HG02623 (cell line): ENCODE measurements at regions not wholly inside any gene's neighbourhood (a gene's known extent, or its start where the extent isn't known, plus 50 kb on each side); places are given as distances from the start of the nearest gene placed in this dataset.
"Not testable (repeated sequence)": the region's sequence is repeated elsewhere in the genome, so short reads cannot be mapped to it uniquely, and the experiment has no call there.

Experiments used
- ATAC-seq: cut with Tn5 transposase; IDR thresholded peaks from one replicate; pipeline ENCODE4 v1.9.1; 2021; ENCODE audit warnings: moderate library complexity; ENCODE audit not compliant: unreplicated experiment

DNA sequence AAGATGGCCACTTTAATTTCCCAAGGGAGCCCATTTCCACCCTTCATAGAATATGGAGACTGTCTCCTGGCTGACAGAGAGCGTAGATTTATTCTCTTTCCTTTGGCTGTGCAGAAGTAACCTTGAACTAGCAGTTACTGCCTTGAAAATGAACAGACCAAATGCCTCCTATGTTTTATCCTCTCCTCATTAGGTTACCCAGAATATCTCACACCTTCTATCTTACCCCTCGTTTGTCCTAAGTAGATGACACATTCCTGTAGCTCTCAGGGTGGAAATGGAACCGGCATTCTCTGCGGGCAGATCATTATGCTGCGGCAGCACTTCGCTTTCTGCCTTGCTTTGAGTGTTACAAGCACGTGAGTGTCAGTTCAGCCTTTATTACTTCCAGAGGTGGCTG lies 336.5 kb downstream of the DCDC2C start:
- no peak for ATAC-seq

DNA sequence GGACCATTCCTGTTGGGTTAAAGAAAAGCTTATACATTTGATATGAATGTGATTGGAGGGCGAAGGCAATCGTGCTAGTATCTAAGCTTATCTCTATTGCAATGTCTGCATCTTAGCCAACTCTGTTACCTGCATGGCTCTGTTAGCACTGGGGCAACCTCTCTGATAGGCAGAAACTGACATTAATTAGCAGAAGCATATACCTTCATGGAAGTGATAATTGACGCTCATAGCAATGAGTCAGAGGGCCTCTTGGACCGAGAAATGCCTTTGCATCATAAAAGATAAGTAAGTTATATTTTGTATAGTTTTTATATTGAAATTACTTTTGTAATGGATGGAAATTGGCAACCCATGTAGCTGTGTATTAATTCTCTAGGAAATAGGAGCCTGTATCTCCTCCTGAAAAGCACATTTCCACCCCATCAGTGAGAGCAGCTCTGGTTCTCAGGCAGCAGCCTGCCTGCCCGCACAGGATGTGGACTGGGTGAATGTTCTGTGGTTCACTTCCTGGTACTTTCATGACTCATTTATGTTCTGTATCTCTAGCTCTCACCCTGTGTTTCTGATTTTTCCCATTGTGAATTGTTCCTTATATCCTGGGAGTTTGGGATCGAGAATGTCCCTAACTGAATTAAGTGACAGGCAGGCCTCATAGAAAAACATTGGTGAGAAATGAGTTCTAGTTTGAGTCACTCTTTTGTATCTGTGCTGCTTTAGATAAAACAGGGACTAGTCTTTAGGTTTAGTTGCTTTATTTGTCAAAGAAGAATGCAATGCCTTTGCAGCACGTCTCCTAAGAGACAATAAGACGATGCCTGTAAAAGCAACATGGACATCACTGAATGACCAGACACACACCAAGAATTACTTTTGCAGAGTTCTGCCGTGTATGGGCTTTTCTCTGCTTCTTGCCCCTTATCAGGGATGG lies 344.9 kb downstream of the DCDC2C start:
- no peak for ATAC-seq

DNA sequence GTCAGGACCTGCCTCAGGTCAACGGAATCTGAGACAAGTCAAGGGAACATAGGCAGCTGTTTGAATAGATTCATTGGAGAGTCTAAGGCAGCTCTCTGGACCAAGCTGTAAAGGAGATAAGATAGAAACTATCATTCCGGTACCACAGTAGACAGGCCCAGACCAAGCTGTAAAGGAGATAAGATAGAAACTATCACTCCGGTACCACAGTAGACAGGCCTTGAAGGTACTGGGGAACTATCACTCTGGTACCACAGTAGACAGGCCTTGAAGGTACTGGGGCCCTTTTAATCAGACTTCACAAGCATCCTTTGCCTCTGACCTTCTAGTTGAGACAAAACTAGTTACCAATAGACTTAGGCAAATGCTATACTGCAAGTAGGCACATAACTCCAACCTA lies 346.1 kb downstream of the DCDC2C start:
- no peak for ATAC-seq

DNA sequence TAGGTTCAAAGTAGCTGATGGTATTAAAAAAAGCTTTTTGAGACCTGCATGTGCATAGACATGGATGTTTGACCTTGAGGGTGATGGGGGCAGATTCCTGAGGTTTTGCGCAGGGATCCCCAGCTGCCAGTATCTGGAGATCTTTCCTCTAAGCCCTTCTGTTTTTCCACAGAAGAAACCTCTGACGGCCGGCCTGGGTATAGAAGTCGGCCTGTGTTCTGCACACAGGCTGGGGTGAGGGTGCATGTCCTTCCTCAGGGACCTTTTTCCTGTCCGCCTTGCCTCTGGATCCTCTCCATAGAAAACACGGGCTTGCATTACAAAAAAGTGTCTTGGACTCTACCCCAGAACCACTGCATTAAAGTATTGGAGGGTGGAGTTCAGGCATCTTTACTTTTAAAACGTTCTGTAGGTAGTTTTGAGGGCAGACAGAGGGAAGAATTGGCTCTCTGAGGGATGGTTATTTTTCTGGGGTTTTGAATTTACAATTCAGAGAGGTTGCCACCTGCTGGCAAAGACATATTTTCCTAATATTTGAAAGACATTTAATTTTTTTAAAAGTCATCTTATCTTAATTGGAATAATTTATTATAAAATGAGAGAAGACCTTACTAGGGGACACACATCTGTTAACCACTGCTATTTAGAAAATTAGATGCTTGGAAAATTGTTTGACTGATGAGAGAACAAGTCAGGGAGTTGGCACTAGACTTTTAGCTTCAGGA lies 350.6 kb downstream of the DCDC2C start:
- no peak for ATAC-seq

DNA sequence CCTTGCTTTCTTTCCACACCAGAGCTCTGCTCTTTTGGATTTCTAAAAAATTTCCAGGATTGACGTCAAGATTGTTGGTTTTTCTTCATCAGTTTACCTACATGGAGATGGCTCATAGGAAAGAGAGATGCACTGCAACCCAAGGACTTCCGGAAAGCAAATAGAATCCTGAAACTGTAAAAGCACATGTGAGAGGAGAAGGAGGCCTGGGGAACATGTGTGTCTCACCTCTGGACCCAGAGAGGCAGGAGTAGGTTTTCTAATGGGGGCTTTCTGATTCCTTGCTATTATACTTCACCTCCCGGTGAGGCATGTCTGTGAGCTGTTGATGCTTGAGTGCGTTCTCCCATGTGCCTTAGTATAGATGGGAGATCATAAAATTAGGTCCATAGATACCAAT lies 362.8 kb downstream of the DCDC2C start:
- ATAC-seq: no peak

DNA sequence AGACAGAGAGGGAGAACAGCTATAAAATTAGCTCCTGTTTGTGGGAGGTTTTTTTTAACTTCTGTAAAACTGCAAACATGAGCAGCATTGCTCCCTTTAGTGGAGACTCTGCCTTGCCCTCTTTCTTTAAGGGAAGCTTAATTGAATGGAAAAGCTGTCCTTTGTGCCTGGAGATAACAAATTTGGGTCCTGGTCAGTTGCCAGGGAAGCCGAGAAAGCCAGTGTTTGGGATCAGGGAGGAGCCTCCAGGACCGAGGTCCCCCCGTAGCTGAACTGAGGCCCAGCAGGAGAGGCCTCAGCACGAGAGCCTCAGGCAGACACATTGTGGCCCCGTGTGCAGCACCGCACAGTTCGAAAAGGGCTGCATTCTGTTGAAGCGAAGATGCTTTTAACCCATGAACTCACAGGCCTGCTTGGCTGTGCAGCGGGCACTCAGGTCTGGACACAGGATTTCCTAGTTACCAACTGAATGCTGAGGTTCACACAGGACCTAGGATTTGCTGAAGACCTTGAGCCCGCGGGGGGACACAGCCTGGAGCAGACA lies 369.7 kb downstream of the DCDC2C start:
- no peak for ATAC-seq

DNA sequence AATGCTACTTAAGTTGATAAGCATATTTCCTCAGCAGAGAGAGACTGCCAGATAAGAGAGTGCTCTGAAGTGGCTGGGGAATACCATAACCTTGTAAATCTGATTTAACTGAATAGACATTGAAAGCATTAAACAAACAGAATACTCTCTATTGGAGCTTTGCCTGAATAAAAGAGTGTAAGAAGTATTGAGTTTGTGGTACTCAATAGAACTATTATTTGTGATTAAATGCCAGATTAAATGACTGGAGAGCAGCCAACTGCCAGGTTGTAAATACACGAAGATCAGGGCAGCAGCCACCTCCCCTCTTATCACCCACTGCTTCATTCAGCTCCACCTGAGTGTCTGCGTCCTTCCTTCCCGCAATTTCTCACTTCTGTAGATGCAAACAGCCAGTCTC lies 373.6 kb downstream of the DCDC2C start:
- ATAC-seq: no peak

DNA sequence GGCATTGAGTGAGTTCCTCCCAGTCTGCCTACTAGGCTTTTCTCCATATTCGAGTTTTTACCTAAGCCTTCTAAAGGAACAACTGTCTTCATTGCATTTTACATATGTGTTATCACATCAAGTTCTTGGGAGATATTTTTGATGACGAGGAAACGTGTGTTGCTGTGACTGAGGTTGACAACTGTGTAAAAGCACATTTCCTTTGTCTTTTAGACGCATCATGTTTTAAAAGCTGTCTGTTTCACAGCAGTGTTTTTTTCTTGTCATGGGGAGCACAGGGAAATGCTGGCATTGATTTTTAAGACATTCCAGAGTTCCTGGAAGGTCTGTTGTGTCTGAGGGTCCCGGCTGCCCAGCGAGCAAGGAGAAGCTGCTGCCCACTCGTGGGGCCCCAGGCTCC lies 381.8 kb downstream of the DCDC2C start:
- ATAC-seq: no peak

DNA sequence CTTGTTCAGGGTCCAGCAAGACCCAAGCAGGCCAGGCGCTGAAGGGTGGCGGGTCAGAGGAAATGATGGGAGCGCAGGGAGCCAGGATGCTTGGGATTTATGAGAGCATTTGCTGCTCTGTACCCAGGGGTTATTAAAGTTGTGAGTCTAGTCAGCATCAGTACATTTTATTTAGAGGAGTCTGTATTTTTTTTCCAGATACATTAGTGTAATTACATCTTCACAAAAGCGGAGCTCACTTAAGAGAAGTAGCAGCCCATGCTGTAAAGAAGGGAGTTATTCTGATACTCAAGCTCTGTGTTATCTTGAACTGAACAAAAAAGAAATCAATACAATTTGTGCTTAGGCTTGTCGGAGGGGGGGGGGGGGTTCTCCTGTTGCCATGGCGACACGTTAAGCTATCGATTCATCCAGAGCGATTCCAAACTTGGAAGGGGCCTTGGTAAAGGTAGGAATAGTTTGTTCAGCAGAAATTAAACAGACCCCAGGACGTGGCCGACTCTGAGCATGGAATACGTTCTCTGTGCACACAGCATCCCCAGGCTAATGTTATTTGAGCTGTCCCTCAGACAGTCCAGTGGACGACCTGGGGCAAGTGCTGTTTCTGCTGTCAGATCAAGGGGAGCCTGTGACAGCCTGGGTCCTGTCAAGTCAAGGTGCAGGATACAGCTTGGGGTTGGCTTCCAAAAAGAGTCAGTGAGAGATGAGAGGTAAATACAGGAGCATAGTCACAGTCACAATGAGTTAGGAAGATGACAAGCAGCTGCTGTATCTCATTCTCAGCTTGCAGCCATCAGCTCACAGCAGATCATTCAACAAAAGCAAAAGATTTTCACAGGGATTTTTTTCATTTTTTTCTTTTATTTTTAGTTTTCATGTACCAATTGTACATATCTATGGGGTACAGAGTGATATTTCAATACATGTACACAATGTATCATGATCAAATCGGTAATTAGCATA lies 387.6 kb downstream of the DCDC2C start:
- no peak for ATAC-seq

DNA sequence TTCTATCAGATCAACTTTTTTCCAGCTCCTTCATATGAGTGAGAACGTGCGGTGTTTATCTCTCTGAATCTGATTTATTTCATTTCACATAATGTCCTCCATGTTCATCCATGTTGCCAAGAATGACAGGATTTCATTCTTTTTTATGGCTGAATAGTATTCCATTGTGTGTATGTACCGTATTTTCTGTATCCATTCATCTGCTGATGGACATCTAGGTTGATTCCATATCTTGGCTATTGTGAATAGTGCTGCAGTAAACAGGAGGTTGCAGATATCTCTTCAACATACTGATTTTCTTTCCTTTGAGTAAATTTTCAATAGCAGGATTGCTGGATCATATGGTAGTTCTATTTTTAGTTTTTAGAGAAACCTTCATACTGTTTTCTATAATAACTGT lies 388.5 kb downstream of the DCDC2C start:
- ATAC-seq: no peak

DNA sequence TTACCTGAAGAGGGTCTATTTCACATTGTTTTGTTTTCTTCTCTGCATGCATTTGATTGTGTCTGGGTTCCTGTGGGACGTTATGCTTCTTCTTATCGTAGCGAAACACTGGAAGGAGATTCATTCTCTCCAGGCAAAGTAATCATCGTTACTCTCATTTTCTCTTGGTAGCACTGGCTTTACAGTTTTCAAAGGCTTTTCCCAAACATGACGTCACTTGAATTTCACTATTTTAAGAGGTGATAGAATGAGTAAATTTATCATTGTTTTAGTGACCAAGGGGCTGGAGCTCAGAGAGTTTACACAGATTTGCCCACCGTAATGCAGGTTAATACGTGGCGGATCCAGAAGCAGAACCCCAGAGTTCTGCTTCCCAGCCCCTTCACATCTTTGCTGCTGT lies 391.4 kb downstream of the DCDC2C start:
- ATAC-seq: no peak

DNA sequence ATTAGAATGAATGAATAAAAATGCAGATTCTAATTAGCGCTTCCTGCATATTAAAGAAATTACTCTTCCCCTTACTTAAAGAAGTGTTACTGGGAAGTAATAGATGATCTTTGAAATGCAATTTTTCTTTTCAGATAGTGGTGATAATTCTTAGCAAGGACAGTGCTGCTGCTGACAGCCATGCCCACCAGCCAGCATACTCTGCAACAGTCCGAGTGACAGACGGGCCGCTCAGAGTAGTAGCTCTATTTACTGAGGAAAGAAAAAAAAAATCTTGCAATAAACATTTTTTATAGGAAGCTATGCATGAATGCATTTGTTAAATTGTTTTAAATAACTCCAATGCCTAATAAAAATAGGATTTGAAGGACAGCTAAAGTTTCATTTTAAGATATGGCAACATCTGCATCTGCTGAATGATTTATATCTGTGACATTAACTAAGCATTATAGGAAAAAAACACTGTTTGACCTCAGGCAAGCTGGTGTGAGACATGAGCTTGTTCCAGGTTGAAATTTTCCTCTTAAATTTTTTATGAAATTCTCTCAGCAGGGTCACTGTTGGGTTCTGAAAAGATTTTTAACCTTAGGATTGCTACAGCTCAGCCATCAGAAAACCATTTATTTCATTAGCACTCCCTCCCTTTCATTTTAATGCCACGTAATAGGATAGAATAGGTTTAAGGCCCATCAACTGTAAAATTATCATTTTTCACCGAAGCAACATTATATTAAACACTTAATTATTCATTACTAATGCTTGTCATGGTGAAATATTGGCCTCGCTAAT lies 393.8 kb downstream of the DCDC2C start:
- ATAC-seq: no peak

DNA sequence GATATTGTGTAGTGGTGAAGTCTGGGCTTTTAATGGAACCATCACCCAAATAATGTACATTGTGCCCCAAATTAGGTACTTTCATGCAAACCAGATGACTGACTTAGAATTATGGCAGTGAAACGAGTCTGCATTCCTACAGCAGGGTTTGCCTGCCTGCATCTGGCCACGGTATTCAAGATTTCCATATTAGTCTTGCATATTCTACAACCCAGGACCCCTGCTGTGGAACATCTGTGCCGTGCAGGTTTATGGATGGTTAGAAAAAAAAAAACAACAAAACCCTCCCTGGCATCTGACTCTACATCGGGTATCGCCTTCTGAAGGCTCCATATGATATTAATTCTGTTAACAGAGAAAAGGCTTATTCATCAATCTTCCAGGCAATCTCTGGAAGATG lies 394.8 kb downstream of the DCDC2C start:
- ATAC-seq: no peak

DNA sequence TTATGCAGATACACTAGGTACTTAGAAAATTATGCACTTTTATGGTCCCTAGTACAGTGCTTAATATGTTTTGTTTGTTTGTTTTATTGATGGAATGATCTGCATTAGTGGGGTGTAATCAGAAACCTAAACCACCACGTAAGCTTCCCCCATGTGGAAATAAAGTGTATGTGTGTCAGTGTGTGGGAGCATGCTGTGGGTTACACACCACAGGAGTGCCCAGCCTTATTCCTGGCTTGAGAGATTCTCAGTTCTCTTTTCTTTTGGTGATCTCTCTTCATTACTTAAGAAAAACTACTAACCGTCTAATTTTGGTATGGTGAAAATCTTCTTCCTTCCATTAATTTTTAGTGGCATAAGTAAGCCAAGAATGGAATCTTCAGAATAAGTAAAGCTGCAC lies 398.6 kb downstream of the DCDC2C start:
- ATAC-seq: no peak

DNA sequence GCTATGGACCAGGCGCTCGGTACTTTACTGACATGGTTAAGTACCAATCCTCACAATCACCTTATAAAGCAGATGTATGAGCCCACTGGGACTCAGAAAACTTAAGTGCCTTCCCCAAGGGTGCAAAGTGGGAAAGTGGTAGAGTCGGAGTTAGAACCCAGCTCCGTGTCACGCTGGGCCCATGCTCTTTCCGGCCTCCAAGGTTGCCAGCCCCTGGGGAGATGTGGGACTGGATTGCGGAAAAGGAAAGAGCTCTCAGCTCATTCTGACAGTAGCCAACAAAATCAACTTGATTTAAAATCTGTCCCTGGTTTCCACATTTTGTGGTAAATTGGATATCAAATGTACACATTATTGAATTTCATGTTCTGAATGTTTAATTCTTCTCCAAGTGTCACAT lies 403.8 kb downstream of the DCDC2C start:
- no peak for ATAC-seq

DNA sequence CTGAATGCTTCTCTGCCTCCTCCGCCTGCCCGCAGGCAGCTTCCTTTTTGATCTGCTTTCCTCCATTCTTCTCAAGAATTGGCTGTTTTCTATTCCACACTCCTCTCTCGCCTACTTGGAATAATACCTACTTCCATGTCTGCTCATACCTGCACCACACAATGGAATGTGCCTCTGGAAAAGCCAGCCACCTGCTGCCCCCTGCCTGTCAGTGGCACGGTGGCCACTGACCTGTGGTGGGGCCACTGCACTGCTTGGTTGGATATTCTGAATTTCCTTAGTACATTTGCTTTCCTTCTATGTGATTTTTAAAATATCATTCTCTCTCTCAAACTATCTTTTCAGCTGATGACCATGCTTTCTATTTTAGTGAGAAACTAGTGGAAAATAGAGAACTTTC lies 406.9 kb downstream of the DCDC2C start:
- no peak for ATAC-seq

DNA sequence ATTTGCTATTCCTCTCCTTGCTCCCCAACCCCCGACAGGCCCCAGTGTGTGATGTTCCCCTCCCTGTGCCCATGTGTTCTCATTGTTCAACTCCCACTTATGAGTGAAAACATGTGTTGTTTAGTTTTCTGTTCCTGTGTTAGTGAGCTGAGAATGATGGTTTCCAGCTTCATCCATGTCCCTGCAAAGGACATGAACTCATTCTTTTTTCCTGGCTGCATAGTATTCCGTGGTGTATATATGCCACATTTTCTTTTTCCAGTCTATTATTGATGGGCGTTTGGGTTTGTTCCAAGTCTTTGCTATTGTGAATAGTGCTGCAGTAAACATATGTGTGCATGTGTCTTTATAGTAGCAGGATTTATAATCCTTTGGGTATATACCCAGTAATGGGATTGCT lies 412.1 kb downstream of the DCDC2C start:
- ATAC-seq: not testable (repeated sequence)

DNA sequence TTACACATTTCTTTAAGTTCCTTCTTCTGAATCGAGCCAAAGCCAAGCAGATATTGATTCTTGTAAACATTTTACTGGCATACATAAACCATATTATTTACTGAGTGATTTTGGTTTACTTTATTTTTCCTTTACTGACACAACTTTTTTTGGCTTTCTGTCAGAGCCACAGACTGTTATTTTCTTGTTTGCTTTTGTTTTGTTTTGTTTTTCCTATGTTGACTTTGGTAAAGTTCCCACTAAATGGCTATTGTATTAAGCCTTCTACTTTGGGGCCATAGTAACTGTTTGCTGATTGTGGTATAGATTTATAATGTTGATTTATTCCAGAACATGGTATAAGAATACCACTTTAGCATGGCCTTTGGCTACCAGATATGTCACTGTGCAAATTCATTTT lies 419.4 kb downstream of the DCDC2C start:
- no peak for ATAC-seq

DNA sequence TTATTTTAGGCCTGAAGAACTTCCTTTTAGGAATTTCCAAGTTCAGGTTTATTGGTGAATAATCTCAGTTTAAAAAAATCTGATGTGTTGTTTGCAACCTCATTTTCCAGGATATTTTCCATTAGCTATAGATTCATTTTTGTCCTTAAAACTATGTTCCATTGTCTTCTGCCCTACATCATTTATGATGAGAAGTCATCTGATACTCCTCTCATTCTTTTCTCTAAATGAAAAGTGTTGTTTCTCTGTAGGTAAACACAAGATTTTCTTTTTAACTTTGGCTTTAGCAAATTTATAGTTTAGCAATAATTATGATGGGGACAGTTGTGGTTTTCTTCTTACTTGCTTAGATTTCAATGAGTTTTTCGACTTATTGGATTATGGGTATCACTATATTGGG lies 427.3 kb downstream of the DCDC2C start:
- ATAC-seq: no peak
